T-cell (primary cell): ENCODE measurements at regions not wholly inside any gene's neighbourhood (a gene's known extent, or its start where the extent isn't known, plus 50 kb on each side); places are given as distances from the start of the nearest gene placed in this dataset.

Source experiments
- ATAC-seq, 4 experiments: fragments of 200-7000 bp in 3 of 4; fragments of 150-1000 bp in 1 of 4; cut with Tn5 transposase; replicated peaks in 1 of 4; 1 replicate in 3 of 4; 2 replicates in 1 of 4; pipeline ENCODE4 v1.10.0; 2021; ENCODE audit warnings: moderate library complexity in 3 of 4, mild to moderate bottlenecking in 2 of 4, moderate number of reproducible peaks in 1 of 4
- CTCF ChIA-PET, 2 donors: fragments of 300-600 bp; sonication (Branson Sonifier 250); formaldehyde crosslinking; loops; one replicate each; lab custom pipeline; 2022; ENCODE audit warnings: antibody characterized with exemption in 2 of 2; lab: Charles Lee
- POLR2A ChIA-PET, 2 donors: fragments of 300-600 bp; sonication (Branson Sonifier 250); formaldehyde crosslinking; loops; one replicate each; lab custom pipeline; 2022; ENCODE audit warnings: antibody characterized with exemption in 2 of 2; lab: Charles Lee
- DNase-seq, 35 experiments: peaks; one replicate each; pipeline versions ENCODE4 v3.0.0 to v3.0.0-alpha.2; 2013 to 2023
- H3K27ac ChIP-seq: one replicate; pipeline ENCODE4 v1.5.1; 2013; ENCODE audit warnings: low read length
- H3K27me3 ChIP-seq, 2 experiments: replicated peaks in 1 of 2; 1 replicate in 1 of 2; 2 replicates in 1 of 2; pipeline versions ENCODE4 v1.6.1 to v1.7.0; 2013; ENCODE audit warnings: low read length in 1 of 2, mixed read lengths in 1 of 2; ENCODE audit not compliant: control insufficient read depth in 2 of 2, insufficient read depth in 2 of 2; ENCODE audit errors: extremely low read depth in 1 of 2
- H3K36me3 ChIP-seq, 2 donors: 1 replicate in 1 of 2; 2 replicates in 1 of 2; pipeline versions ENCODE4 v1.6.1 to v1.7.0; 2013; ENCODE audit warnings: low read length in 1 of 2; ENCODE audit not compliant: control insufficient read depth in 2 of 2, insufficient read depth in 1 of 2; ENCODE audit errors: extremely low read depth in 1 of 2
- H3K4me1 ChIP-seq, 2 experiments: 1 replicate in 1 of 2; 2 replicates in 1 of 2; pipeline versions ENCODE4 v1.6.1 to v1.7.0; 2013; ENCODE audit warnings: low read length in 2 of 2, mixed read lengths in 1 of 2; ENCODE audit not compliant: insufficient read depth in 2 of 2, control insufficient read depth in 1 of 2; ENCODE audit errors: extremely low read depth in 1 of 2
- H3K4me3 ChIP-seq, 2 donors: 1 replicate in 1 of 2; 2 replicates in 1 of 2; pipeline versions ENCODE4 v1.5.1 to v1.7.0; 2013; ENCODE audit warnings: mild to moderate bottlenecking in 2 of 2, low read length in 1 of 2, moderate library complexity in 1 of 2; ENCODE audit not compliant: control insufficient read depth in 1 of 2; ENCODE audit errors: extremely low read depth in 1 of 2
- H3K9me3 ChIP-seq: 2 replicates; pipeline ENCODE4 v1.7.0; 2013
- H3K27ac Mint-ChIP-seq, 2 donors: one replicate each; pipeline ENCODE4 v1.8.0; 2020 to 2021; ENCODE audit warnings: mild to moderate bottlenecking in 2 of 2, mixed read lengths in 2 of 2
- H3K27me3 Mint-ChIP-seq, 2 donors: one replicate each; pipeline ENCODE4 v1.8.0; 2021 to 2022; ENCODE audit warnings: mixed read lengths in 2 of 2
- H3K36me3 Mint-ChIP-seq: one replicate; pipeline ENCODE4 v1.8.0; 2021; ENCODE audit warnings: mixed read lengths
- H3K4me1 Mint-ChIP-seq, 3 donors: one replicate each; pipeline ENCODE4 v1.8.0; 2020 to 2022; ENCODE audit warnings: mixed read lengths in 3 of 3, mild to moderate bottlenecking in 1 of 3
- H3K4me3 Mint-ChIP-seq, 3 donors: one replicate each; pipeline ENCODE4 v1.8.0; 2020 to 2022; ENCODE audit warnings: mild to moderate bottlenecking in 3 of 3, mixed read lengths in 3 of 3, moderate library complexity in 3 of 3
- H3K9me3 Mint-ChIP-seq, 3 donors: one replicate each; pipeline ENCODE4 v1.8.0; 2020 to 2022; ENCODE audit warnings: mixed read lengths in 3 of 3
- WGBS: methylation state at CpG from one replicate; pipeline ENCODE4 v1.1.5; 2013; ENCODE audit warnings: missing lambda C conversion rate; ENCODE audit not compliant: insufficient coverage; 5-methylcytosine and 5-hydroxymethylcytosine counted together

- peak overlapping the region in 1 of 2 donors; percentile 10 for H3K4me3 ChIP-seq
Observed at GRCh38 chr3:41117398-41117870, 81.9 kb upstream of the CTNNB1 start.

GRCh38 chr3:41118461-41119390 is 80.6 kb upstream of the CTNNB1 start:
- Histone ChIP-seq H3K4me3 (no peak overlapping the region), H3K27ac (peak overlapping the region; percentile 87), H3K4me1 (peaks cover 10 to 24% of the 10 kb centered on the region in 2 experiments), H3K36me3 (no peaks in the 10 kb centered on the region), H3K27me3 (no peaks in the 10 kb centered on the region), H3K9me3 (no peaks in the 10 kb centered on the region)
- Mint-ChIP-seq H3K9me3 (no peaks in the 10 kb centered on the region), H3K27ac (peak overlapping the region; percentile 92 to 93), H3K4me3 (peak overlapping the region in 1 of 3 donors; percentile 70), H3K4me1 (peaks cover 35 to 40% (median 37%) of the 10 kb centered on the region in 3 donors), H3K27me3 (peaks cover 0 to 4% of the 10 kb centered on the region in 2 donors), H3K36me3 (no peaks in the 10 kb centered on the region)
- DNase-seq: peak in 23 of 35 experiments; percentile 1 to 35 (median 15)
- WGBS: 96% methylated on average over 6 of the region's 10 CpGs
- POLR2A ChIA-PET: no interaction called here
- ATAC-seq: no peak
- CTCF ChIA-PET: interaction anchor here (0.7 to 0.9 kb wide), 2 partner anchors 8 to 95 kb away, joined by 3 read pairs; no protein-coding TSS in a partner anchor

More at GRCh38 chr3:41117398-41117870, 81.9 kb upstream of the CTNNB1 start:
- H3K36me3 Mint-ChIP-seq: no peaks in the 10 kb centered on the region
- Histone ChIP-seq H3K9me3 (no peaks in the 10 kb centered on the region), H3K27me3 (no peaks in the 10 kb centered on the region), H3K27ac (peak overlapping the region; percentile 87), H3K4me1 (peaks cover 10 to 24% of the 10 kb centered on the region in 2 experiments), H3K36me3 (no peaks in the 10 kb centered on the region)
- H3K9me3 Mint-ChIP-seq: no peaks in the 10 kb centered on the region
- DNase-seq (peak; percentile 70 to 93 (median 87)), ATAC-seq (peak; percentile 91 to 95 (median 94))
- peak overlapping the region; percentile 47 to 70 (median 62) for H3K4me3 Mint-ChIP-seq
- CTCF ChIA-PET: interaction anchor here in 1 of 2 donors (0.6 kb wide), 1 partner anchor 85 kb away, joined by 3 read pairs; no protein-coding TSS in a partner anchor
- H3K27ac Mint-ChIP-seq: peak overlapping the region; percentile 92 to 93
- WGBS: 0% methylated on average over 12 of the region's 15 CpGs
- H3K4me1 Mint-ChIP-seq: peaks cover 35 to 40% (median 37%) of the 10 kb centered on the region in 3 donors
- POLR2A ChIA-PET: no interaction called here
- H3K27me3 Mint-ChIP-seq: peaks cover 0 to 3% of the 10 kb centered on the region in 2 donors

DNA sequence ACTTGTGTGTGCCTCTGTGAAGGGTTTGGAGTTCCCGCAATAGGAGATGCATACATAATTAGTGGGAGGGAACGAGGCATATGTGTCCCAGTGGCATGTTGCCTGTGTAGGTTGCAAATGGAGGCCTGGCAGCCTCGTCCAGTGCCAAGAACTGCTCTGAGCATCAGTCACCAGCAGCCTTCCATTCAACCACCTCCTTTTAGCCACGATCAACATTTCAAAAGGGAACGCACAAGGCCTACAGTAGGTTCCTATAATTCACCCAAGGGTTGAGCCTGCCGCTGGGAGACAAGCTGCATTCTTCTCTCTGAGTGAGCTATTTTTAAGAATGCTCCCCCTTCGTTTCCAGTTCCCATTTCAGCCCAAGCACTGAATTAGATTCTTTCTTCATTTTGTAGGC is 78.8 kb upstream of the CTNNB1 start:
- Mint-ChIP-seq H3K27ac (no peak overlapping the region), H3K4me3 (no peak overlapping the region), H3K36me3 (no peaks in the 10 kb centered on the region), H3K27me3 (peaks cover 0 to 4% of the 10 kb centered on the region in 2 donors), H3K9me3 (peaks cover 0 to 4% (median 3%) of the 10 kb centered on the region in 3 donors), H3K4me1 (peaks cover 35 to 40% (median 37%) of the 10 kb centered on the region in 3 donors)
- no peaks in the 10 kb centered on the region for H3K36me3 ChIP-seq
- DNase-seq: no peak
- H3K4me1 ChIP-seq: peaks cover 10 to 24% of the 10 kb centered on the region in 2 experiments
- CTCF ChIA-PET: no interaction called here
- 86% methylated on average over 5 of the region's 7 CpGs for WGBS
- H3K27ac ChIP-seq: no peak overlapping the region
- H3K9me3 ChIP-seq: no peaks in the 10 kb centered on the region
- no peaks in the 10 kb centered on the region for H3K27me3 ChIP-seq
- POLR2A ChIA-PET: no interaction called here
- H3K4me3 ChIP-seq: no peak overlapping the region
- no peak for ATAC-seq

- Mint-ChIP-seq H3K9me3 (peaks cover 7 to 25% (median 14%) of the 10 kb centered on the region in 3 donors), H3K4me1 (peaks cover 0 to 1% (median under 1%) of the 10 kb centered on the region in 3 donors), H3K4me3 (no peak overlapping the region), H3K27ac (no peak overlapping the region), H3K27me3 (peaks cover 0 to 7% of the 10 kb centered on the region in 2 donors), H3K36me3 (peaks cover 9% of the 10 kb centered on the region)
- H3K27ac ChIP-seq: no peak overlapping the region
- DNase-seq: no peak
- ATAC-seq: no peak
- no peaks in the 10 kb centered on the region for H3K27me3 ChIP-seq
- WGBS: no CpG with 5 or more reads among the region's 2 CpGs
- H3K36me3 ChIP-seq: no peaks in the 10 kb centered on the region
- ChIA-PET CTCF (no interaction called here), POLR2A (no interaction called here)
- peaks cover 1% of the 10 kb centered on the region for H3K9me3 ChIP-seq
- no peaks in the 10 kb centered on the region for H3K4me1 ChIP-seq
- no peak overlapping the region for H3K4me3 ChIP-seq
Observed at GRCh38 chr3:41125258-41125657, 74.0 kb upstream of the CTNNB1 start.

DNA sequence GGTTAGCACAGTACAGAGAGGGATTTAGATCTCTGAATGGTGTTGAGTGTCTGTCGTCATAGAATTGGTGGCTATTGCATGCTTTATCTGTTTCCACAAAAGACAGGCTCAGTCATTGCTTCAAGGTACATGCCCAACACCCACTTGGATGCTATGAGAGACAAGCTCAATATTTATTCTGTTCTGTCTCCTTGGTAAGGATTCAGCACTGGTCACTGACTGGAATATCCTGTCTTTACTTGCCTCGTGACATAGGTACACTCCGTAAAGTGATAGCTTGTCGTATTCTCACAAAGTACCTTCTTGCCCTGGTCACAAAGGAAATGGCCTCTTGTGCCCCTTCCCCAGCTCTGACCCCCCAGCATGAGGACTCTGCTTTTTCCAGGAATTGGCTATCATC is 72.8 kb upstream of the CTNNB1 start:
- H3K9me3 Mint-ChIP-seq: peaks cover 7 to 26% (median 15%) of the 10 kb centered on the region in 3 donors
- no peak for DNase-seq
- Histone ChIP-seq H3K4me3 (no peak overlapping the region), H3K9me3 (peaks cover 2% of the 10 kb centered on the region), H3K36me3 (no peaks in the 10 kb centered on the region), H3K27ac (no peak overlapping the region), H3K27me3 (peaks cover 0 to 2% of the 10 kb centered on the region in 2 experiments), H3K4me1 (no peaks in the 10 kb centered on the region)
- no peak overlapping the region for H3K4me3 Mint-ChIP-seq
- no peaks in the 10 kb centered on the region for H3K4me1 Mint-ChIP-seq
- 94% methylated on average over 4 of the region's 4 CpGs for WGBS
- ATAC-seq: no peak
- peaks cover 9% of the 10 kb centered on the region for H3K36me3 Mint-ChIP-seq
- ChIA-PET CTCF (no interaction called here), POLR2A (interaction anchor here in 1 of 2 donors (0.5 kb wide), 1 partner anchor 206 kb away, joined by 3 read pairs; no protein-coding TSS in a partner anchor)
- no peak overlapping the region for H3K27ac Mint-ChIP-seq
- peaks cover 0 to 7% of the 10 kb centered on the region in 2 donors for H3K27me3 Mint-ChIP-seq

- CTCF ChIA-PET: no interaction called here
- no peak for DNase-seq
- H3K36me3 Mint-ChIP-seq: peaks cover 9% of the 10 kb centered on the region
- H3K4me3 ChIP-seq: no peak overlapping the region
- 83% methylated on average over 1 of the region's 1 CpG for WGBS
- H3K9me3 Mint-ChIP-seq: peaks cover 7 to 26% (median 15%) of the 10 kb centered on the region in 3 donors
- ATAC-seq: no peak
- no peak overlapping the region for H3K4me3 Mint-ChIP-seq
- no peaks in the 10 kb centered on the region for H3K4me1 Mint-ChIP-seq
- peaks cover 2% of the 10 kb centered on the region for H3K9me3 ChIP-seq
- H3K27me3 Mint-ChIP-seq: peaks cover 0 to 7% of the 10 kb centered on the region in 2 donors
- H3K4me1 ChIP-seq: no peaks in the 10 kb centered on the region
- H3K36me3 ChIP-seq: no peaks in the 10 kb centered on the region
- no peak overlapping the region for H3K27ac Mint-ChIP-seq
- H3K27ac ChIP-seq: no peak overlapping the region
- POLR2A ChIA-PET: interaction anchor here in 1 of 2 donors (0.5 kb wide), 1 partner anchor 207 kb away, joined by 3 read pairs; no protein-coding TSS in a partner anchor
- H3K27me3 ChIP-seq: peaks cover 0 to 2% of the 10 kb centered on the region in 2 experiments
Observed at GRCh38 chr3:41126961-41127360, 72.3 kb upstream of the CTNNB1 start.
